MM.1S (cell line): ENCODE measurements at regions not wholly inside any gene's neighbourhood (a gene's known extent, or its start where the extent isn't known, plus 50 kb on each side); places are given as distances from the start of the nearest gene placed in this dataset.
A peak's percentile ranks its signal among the peaks of the same experiment; 100 is the strongest.

Experiments used
- DNase-seq: peaks from one replicate; pipeline ENCODE4 v3.0.0-alpha.2; 2015
- H2AFZ ChIP-seq: fragments of 300-600 bp; sonication (generic); 2 replicates; pipeline ENCODE4 v1.6.0; 2016; ENCODE audit warnings: antibody characterized with exemption, low read length
- H3F3A ChIP-seq: fragments of 300-600 bp; sonication (generic); 2 replicates; pipeline ENCODE4 v1.6.1; 2016; ENCODE audit warnings: mild to moderate bottlenecking, antibody characterized with exemption, low read length, moderate library complexity, mixed read lengths; ENCODE audit not compliant: insufficient read depth
- H3K27ac ChIP-seq: fragments of 300-600 bp; sonication (generic); 2 replicates; pipeline ENCODE4 v1.5.1; 2016; ENCODE audit warnings: mild to moderate bottlenecking, low read length
- H3K27me3 ChIP-seq: fragments of 300-600 bp; sonication (generic); replicated peaks from 2 replicates; pipeline ENCODE4 v1.6.0; 2016; ENCODE audit warnings: low read length; ENCODE audit not compliant: insufficient read depth
- H3K36me3 ChIP-seq: fragments of 300-600 bp; sonication (generic); replicated peaks from 2 replicates; pipeline ENCODE4 v1.6.1; 2016; ENCODE audit warnings: mild to moderate bottlenecking, low read length, mixed read lengths; ENCODE audit not compliant: insufficient read depth
- H3K4me1 ChIP-seq: fragments of 300-600 bp; sonication (generic); 2 replicates; pipeline ENCODE4 v1.6.1; 2016; ENCODE audit warnings: low read length, mixed read lengths
- H3K4me2 ChIP-seq: fragments of 300-600 bp; sonication (generic); 2 replicates; pipeline ENCODE4 v1.6.0; 2016; ENCODE audit warnings: low read depth, low read length
- H3K4me3 ChIP-seq: fragments of 300-600 bp; sonication (generic); 2 replicates; pipeline ENCODE4 v1.5.1; 2016; ENCODE audit warnings: low read length, mixed read lengths
- H3K79me2 ChIP-seq: fragments of 300-600 bp; sonication (generic); 2 replicates; pipeline ENCODE4 v1.6.1; 2016; ENCODE audit warnings: mixed run types, low read length, mixed read lengths
- H3K9ac ChIP-seq: fragments of 300-600 bp; sonication (generic); 2 replicates; pipeline ENCODE4 v1.6.1; 2016; ENCODE audit warnings: low read length, mixed read lengths
- H3K9me2 ChIP-seq: fragments of 300-600 bp; sonication (generic); replicated peaks from 2 replicates; pipeline ENCODE4 v1.6.1; 2016; ENCODE audit warnings: mild to moderate bottlenecking, low read length, mixed read lengths; ENCODE audit not compliant: insufficient read depth
- H3K9me3 ChIP-seq: fragments of 300-600 bp; sonication (generic); replicated peaks from 2 replicates; pipeline ENCODE4 v1.6.1; 2016; ENCODE audit warnings: mild to moderate bottlenecking, low read length, mixed read lengths; ENCODE audit not compliant: insufficient read depth
- H4K20me1 ChIP-seq: fragments of 300-600 bp; sonication (generic); 2 replicates; pipeline ENCODE4 v1.6.1; 2016; ENCODE audit warnings: mild to moderate bottlenecking, low read length, moderate library complexity, mixed read lengths; ENCODE audit not compliant: insufficient read depth
- CTCF ChIP-seq: fragments of 300-600 bp; sonication (generic); IDR thresholded peaks from 2 replicates; pipeline ENCODE4 v1.5.1; 2016; ENCODE audit warnings: antibody characterized with exemption, low read length, mixed read lengths
- EZH2 ChIP-seq: fragments of 300-600 bp; sonication (generic); optimal IDR thresholded peaks from 2 replicates; pipeline ENCODE3; 2017; ENCODE audit warnings: low read depth, mild to moderate bottlenecking, antibody characterized with exemption, low read length, mixed read lengths
- EZH2phosphoT487 ChIP-seq: fragments of 300-600 bp; sonication (generic); IDR thresholded peaks from 2 replicates; pipeline ENCODE4 v1.6.1; 2018; ENCODE audit warnings: antibody characterized with exemption, low read length

- peak; percentile 72 for DNase-seq
- no peaks in the 10 kb centered on the region for H3K9me2 ChIP-seq
- H3K4me1 ChIP-seq = no peaks in the 10 kb centered on the region
- H3K9me3 ChIP-seq = no peaks in the 10 kb centered on the region
- H3K79me2 ChIP-seq = no peaks in the 10 kb centered on the region
- no peak overlapping the region for H3K4me2 ChIP-seq
- no peaks in the 10 kb centered on the region for H4K20me1 ChIP-seq
- H3F3A ChIP-seq = no peaks in the 10 kb centered on the region
- no peak overlapping the region for H3K27ac ChIP-seq
- TF ChIP-seq CTCF = no peak
- no peak for TF ChIP-seq EZH2phosphoT487
- TF ChIP-seq EZH2 = no peak
- H2AFZ ChIP-seq = no peak overlapping the region
- H3K4me3 ChIP-seq = no peak overlapping the region
- no peaks in the 10 kb centered on the region for H3K36me3 ChIP-seq
- H3K27me3 ChIP-seq = no peaks in the 10 kb centered on the region
- no peak overlapping the region for H3K9ac ChIP-seq
Measured at GRCh38 chr14:43651896-43652295, 855.2 kb downstream of the FSCB start.

GRCh38 chr14:43651185-43651787, 855.8 kb downstream of the FSCB start:
- H3K4me1 ChIP-seq = no peaks in the 10 kb centered on the region
- H3K27ac ChIP-seq = no peak overlapping the region
- no peaks in the 10 kb centered on the region for H3K36me3 ChIP-seq
- no peaks in the 10 kb centered on the region for H3K9me3 ChIP-seq
- no peak overlapping the region for H2AFZ ChIP-seq
- no peak overlapping the region for H3K9ac ChIP-seq
- no peaks in the 10 kb centered on the region for H3K79me2 ChIP-seq
- H4K20me1 ChIP-seq = no peaks in the 10 kb centered on the region
- H3K9me2 ChIP-seq = no peaks in the 10 kb centered on the region
- no peak overlapping the region for H3K4me3 ChIP-seq
- no peaks in the 10 kb centered on the region for H3F3A ChIP-seq
- H3K4me2 ChIP-seq = no peak overlapping the region
- TF ChIP-seq EZH2phosphoT487 (no peak), EZH2 (no peak), CTCF (no peak)
- H3K27me3 ChIP-seq = no peaks in the 10 kb centered on the region
- no peak for DNase-seq

- TF ChIP-seq EZH2 (no peak), CTCF (no peak), EZH2phosphoT487 (no peak)
Measured at GRCh38 chr14:43649508-43649907, 857.6 kb downstream of the FSCB start.

More at GRCh38 chr14:43649508-43649907, 857.6 kb downstream of the FSCB start:
- no peaks in the 10 kb centered on the region for H3F3A ChIP-seq
- H2AFZ ChIP-seq = no peak overlapping the region
- no peak for DNase-seq
- H3K79me2 ChIP-seq = no peaks in the 10 kb centered on the region
- no peaks in the 10 kb centered on the region for H3K36me3 ChIP-seq
- no peak overlapping the region for H3K27ac ChIP-seq
- no peaks in the 10 kb centered on the region for H3K9me2 ChIP-seq
- H3K4me3 ChIP-seq = no peak overlapping the region
- H3K9me3 ChIP-seq = no peaks in the 10 kb centered on the region
- H3K27me3 ChIP-seq = no peaks in the 10 kb centered on the region
- no peaks in the 10 kb centered on the region for H3K4me1 ChIP-seq
- no peaks in the 10 kb centered on the region for H4K20me1 ChIP-seq
- H3K9ac ChIP-seq = no peak overlapping the region
- H3K4me2 ChIP-seq = no peak overlapping the region
